Aorta (tissue), 5 donors: ENCODE measurements at regions not wholly inside any gene's neighbourhood (a gene's known extent, or its start where the extent isn't known, plus 50 kb on each side); places are given as distances from the start of the nearest gene placed in this dataset.

Experiments used
- ATAC-seq: fragments of 200-7000 bp; cut with Tn5 transposase; one replicate; pipeline ENCODE4 v1.9.1; 2022; ENCODE audit warnings: moderate library complexity; ENCODE audit not compliant: low FRiP score
- DNase-seq, 2 donors: peaks; one replicate each; pipeline ENCODE4 v3.0.0-alpha.2; 2020
- H3K27ac ChIP-seq, 2 donors: one replicate each; pipeline ENCODE4 v1.5.1; 2013; ENCODE audit warnings: low read length in 2 of 2, mild to moderate bottlenecking in 2 of 2, moderate library complexity in 2 of 2, control low read depth in 1 of 2, inconsistent platforms in 1 of 2, low read depth in 1 of 2
- H3K27me3 ChIP-seq, 2 donors: one replicate each; pipeline ENCODE4 v1.6.1; 2013; ENCODE audit warnings: control low read depth in 1 of 2, low read length in 1 of 2, mild to moderate bottlenecking in 1 of 2, moderate library complexity in 1 of 2; ENCODE audit not compliant: insufficient read depth in 2 of 2, control insufficient read depth in 1 of 2
- H3K36me3 ChIP-seq, 2 donors: one replicate each; pipeline ENCODE4 v1.6.1; 2013; ENCODE audit warnings: control low read depth in 1 of 2, low read length in 1 of 2, mild to moderate bottlenecking in 1 of 2; ENCODE audit not compliant: insufficient read depth in 2 of 2, control insufficient read depth in 1 of 2
- H3K4me1 ChIP-seq, 2 donors: one replicate each; pipeline ENCODE4 v1.6.1; 2013; ENCODE audit warnings: low read length in 2 of 2, control low read depth in 1 of 2, mild to moderate bottlenecking in 1 of 2, moderate library complexity in 1 of 2; ENCODE audit not compliant: insufficient read depth in 2 of 2, control insufficient read depth in 1 of 2
- H3K4me3 ChIP-seq, 2 donors: one replicate each; pipeline ENCODE4 v1.5.1; 2013; ENCODE audit warnings: low read length in 2 of 2, control low read depth in 1 of 2, mild to moderate bottlenecking in 1 of 2
- H3K9me3 ChIP-seq: one replicate; pipeline ENCODE4 v1.6.1; 2013; ENCODE audit warnings: mild to moderate bottlenecking, low read length; ENCODE audit not compliant: control insufficient read depth
- WGBS, 2 donors: extraction: QIAGEN DNeasy Blood & Tissue Kit; methylation state at CpG; one replicate each; pipeline ENCODE4 v1.1.7; 2013; 5-methylcytosine and 5-hydroxymethylcytosine counted together
- intact Hi-C, 2 donors: fragments of 100-400 bp; cut with DNase I; formaldehyde crosslinking; loops; one replicate each; pipeline versions ENCODE4 v1.14.2 to v1.15.0; 2022
- donor health status: healthy with polysubstance abuse.
- donor health status: Bipolar disorder and iron deficiency.
- donor health status: DM: no; HTN: no; CAD: no.
- donor health status: DM: no; HTN: no; CAD: no.
- donor health status: DM: yes; HTN: yes; CAD: no.

DNA sequence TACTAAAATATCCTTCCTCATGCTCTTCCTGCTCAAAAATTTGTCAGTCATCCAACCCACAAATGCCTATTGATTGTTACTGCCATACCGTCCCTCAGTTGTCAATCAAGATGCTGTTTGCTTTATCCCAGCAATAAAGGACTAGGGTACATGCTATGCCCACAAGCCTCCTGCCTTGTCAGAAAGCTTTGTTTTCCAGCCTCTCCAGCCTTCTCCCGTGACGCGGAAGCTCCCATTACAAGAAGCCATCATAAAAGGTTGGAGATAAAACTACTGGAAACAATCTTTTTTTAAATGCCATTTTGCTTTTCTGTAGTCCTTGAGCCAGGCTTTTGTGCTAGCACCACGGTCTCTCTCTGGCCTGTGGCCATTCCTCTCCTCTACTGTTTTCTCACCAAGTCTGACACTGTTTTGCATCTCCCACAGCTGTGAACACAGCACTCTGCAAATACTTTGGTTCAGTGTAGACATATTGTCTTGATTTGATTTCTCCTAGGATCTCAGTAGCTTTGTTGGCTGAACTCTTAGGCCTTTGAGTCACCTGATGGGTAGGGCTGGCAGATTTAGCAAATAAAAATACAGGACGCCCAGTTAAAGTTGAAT lies 495.7 kb upstream of the JARID2 start:
- WGBS, 2 donors, result 61 to 70% methylated on average over 6 of the region's 6 CpGs
- DNase-seq (no peak), ATAC-seq (no peak)
- intact Hi-C loops, result no loop called here
- Histone ChIP-seq H3K4me1 (no peaks in the 10 kb centered on the region), H3K36me3 (no peaks in the 10 kb centered on the region), H3K4me3 (no peak overlapping the region), H3K27ac (no peak overlapping the region), H3K9me3 (no peaks in the 10 kb centered on the region), H3K27me3 (peaks cover 0 to 1% of the 10 kb centered on the region in 2 donors)

DNA sequence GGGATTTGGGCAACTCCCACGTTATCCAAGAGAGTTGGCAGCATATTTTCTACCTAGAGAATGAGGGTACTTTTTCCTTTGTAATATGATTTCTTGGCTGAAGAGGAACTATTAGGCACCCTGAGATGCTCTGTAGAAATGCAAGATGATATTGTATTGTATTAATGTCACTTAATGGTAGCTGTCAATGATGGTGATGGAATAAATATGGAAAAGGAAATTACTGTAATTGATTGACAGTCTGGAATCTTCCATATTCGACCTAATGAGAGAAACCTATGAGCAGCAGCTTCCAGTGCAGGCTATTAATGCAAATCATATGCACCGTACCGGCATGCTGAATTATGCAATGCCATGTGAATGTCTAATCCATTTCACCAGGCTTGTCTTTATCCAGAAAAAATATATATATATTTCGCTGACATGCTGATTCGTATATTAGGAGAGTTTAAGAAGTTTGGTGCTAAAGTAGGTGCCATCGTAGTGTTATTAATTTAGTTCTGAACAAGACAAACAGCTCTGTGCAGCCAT lies 494.2 kb upstream of the JARID2 start:
- 65 to 67% methylated on average over 7 of the region's 7 CpGs for WGBS, 2 donors
- DNase-seq, result no peak
- Histone ChIP-seq H3K27ac (no peak overlapping the region), H3K9me3 (peaks cover 1% of the 10 kb centered on the region), H3K36me3 (no peaks in the 10 kb centered on the region), H3K4me3 (no peak overlapping the region), H3K27me3 (peaks cover 0 to 1% of the 10 kb centered on the region in 2 donors), H3K4me1 (no peaks in the 10 kb centered on the region)
- intact Hi-C loops, result no loop called here
- no peak for ATAC-seq

DNA sequence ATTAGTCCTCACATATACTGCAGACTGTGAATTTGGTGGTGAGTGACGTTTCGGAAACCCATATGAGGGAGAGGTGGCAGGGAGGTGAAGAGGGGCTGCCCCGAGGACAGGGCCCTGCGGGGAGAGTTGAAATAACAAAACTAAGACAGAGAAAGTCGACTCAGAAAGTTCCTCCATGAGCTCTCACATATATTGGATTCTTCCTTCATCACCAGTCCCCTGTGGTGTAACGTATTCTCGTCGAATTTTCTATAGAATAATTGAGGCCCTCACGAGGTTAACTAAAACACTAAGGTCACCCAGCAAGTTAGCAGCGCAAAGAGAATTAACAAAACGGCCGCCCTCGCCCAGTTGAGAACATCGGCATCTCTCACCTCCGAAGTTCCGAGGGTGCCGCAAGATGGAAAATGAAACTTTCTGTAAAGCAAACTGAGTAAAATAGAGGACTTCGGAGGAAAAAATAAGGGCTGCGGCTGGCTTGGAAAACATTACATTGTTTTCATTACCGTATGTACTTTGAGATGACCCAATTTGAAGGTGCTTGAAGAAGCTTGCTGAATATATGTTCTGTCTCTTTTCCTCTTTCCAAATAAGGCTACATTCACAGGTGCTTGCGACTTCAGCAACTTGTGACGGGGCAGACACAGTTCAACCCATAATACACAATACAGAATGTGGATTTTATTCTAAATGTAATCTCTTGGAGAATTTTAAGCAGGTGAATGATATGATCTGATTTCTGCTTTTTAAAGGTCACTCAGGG lies 490.9 kb upstream of the JARID2 start:
- ATAC-seq (no peak), DNase-seq (no peak)
- intact Hi-C loops, result no loop called here
- H3K27me3 ChIP-seq, result peaks cover 0 to 1% of the 10 kb centered on the region in 2 donors
- no peak overlapping the region for H3K27ac ChIP-seq
- H3K4me1 ChIP-seq, result no peaks in the 10 kb centered on the region
- H3K36me3 ChIP-seq, result no peaks in the 10 kb centered on the region
- H3K4me3 ChIP-seq, result no peak overlapping the region
- WGBS, 2 donors, result 67 to 81% methylated on average over 22 of the region's 22 CpGs
- peaks cover 1% of the 10 kb centered on the region for H3K9me3 ChIP-seq

DNA sequence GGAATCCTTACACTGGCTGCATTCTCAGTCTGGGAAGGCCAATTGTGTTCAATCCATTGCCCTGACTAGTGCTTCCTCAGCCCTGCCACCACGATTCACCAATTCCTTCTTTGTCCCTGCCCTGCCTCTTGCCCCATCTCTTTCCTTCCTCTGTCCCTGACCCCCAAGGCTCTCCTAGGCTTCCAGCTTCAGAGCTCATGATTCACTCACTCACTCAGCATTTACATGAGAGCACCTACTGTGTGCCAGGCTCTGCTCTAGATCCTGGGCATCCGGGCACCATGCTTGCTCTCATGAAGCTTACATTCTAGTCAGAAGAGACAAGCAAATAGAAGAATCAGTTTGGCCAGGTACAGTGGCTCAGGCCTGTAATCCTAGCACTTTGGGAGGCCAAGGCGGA lies 489.5 kb upstream of the JARID2 start:
- H3K27me3 ChIP-seq, result peaks cover 0 to 1% of the 10 kb centered on the region in 2 donors
- 90 to 95% methylated on average over 3 of the region's 3 CpGs for whole genome bisulfite sequencing, 2 donors

DNA sequence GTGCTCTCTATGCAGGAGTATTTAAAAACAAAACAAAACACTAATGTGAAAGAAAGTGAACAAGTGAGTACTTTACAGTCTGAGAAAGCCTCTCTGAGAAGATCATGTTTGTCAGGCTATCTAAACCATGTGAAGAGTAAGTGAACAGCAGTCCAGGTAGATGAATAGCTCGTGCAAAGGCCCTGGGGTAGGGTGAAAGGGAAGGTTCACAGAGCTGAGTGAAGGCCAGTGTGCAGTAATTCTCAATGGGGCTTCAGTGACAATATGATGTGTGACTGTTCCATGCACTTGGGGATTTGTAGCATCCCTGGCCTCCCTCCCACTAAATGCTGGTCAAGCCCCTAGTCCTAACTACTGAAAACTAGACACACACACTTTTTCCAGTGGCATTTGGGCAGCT lies 488.9 kb upstream of the JARID2 start:
- H3K27me3 ChIP-seq, result peaks cover 0 to 1% of the 10 kb centered on the region in 2 donors
- DNase-seq (no peak), ATAC-seq (no peak)
- 93 to 94% methylated on average over 1 of the region's 1 CpG for WGBS, 2 donors
- no peak overlapping the region for H3K27ac ChIP-seq
- intact Hi-C loops, result no loop called here
- peaks cover 1% of the 10 kb centered on the region for H3K9me3 ChIP-seq
- no peaks in the 10 kb centered on the region for H3K4me1 ChIP-seq
- no peak overlapping the region for H3K4me3 ChIP-seq
- no peaks in the 10 kb centered on the region for H3K36me3 ChIP-seq

More for the DNA sequence above, 489.5 kb upstream of the JARID2 start:
- no peak overlapping the region for H3K4me3 ChIP-seq
- no peak for DNase-seq
- no peak for ATAC-seq
- peaks cover 1% of the 10 kb centered on the region for H3K9me3 ChIP-seq
- no peaks in the 10 kb centered on the region for H3K36me3 ChIP-seq
- H3K27ac ChIP-seq, result no peak overlapping the region
- H3K4me1 ChIP-seq, result no peaks in the 10 kb centered on the region
- intact Hi-C loops, result no loop called here

DNA sequence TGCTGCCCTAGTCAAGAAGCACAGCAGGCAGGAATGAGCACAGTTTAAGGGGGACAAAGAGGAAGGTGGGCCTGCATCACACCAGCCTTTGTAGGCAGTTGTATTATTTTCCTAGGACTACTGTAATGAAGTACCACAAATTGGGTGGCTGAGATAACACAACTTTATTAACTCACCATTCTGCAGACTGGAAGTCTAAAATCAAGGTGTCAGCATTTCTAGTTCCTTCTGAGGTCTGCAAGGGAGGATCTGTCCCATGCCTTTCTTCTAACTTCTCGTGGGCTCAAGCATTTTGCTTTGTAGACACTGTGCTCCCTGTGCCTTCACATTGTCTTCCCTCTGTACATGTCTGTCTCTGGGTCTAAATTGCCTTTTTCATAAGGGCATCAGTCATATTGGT lies 488.5 kb upstream of the JARID2 start:
- no peaks in the 10 kb centered on the region for H3K4me1 ChIP-seq
- H3K9me3 ChIP-seq, result peaks cover 1% of the 10 kb centered on the region
- no peak overlapping the region for H3K4me3 ChIP-seq
- H3K36me3 ChIP-seq, result no peaks in the 10 kb centered on the region
- peaks cover 0 to 1% of the 10 kb centered on the region in 2 donors for H3K27me3 ChIP-seq
- 87 to 96% methylated on average over 1 of the region's 1 CpG for WGBS, 2 donors
- no peak overlapping the region for H3K27ac ChIP-seq
- intact Hi-C loops, result no loop called here
- ATAC-seq (no peak), DNase-seq (no peak)

DNA sequence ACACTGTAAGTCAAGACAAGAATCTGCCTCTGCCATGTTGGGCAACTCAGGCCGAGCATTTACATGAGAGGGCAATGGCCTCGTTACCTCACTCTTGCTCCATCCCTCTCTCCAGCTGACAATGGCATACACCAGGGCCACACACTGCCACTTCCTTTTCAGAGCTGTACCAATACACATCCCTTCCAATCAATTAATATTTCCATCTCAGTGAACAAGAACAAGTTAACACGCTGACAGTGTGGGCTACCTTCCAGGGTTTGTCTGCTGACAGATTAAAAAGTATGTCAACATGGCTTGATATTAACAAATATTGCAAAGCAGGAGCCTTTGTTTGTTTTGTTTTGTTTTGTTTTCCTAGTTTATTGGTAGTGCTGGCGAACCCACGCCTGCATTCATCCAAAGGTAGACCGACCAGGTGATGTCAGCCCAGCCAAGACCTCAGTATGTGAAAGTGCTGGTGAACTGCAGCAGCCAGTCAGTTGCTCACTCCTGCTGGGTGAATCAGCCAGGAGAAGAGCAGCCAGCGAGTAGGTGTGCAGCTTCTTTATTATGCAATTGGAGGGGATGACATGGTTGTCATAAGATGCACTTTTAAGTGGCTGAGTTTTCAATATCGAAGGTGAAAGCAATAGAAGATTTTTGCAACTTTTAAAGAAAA lies 487.3 kb upstream of the JARID2 start:
- intact Hi-C loops, result no loop called here
- DNase-seq (no peak), ATAC-seq (no peak)
- Histone ChIP-seq H3K4me1 (no peaks in the 10 kb centered on the region), H3K27ac (no peak overlapping the region), H3K4me3 (no peak overlapping the region), H3K36me3 (no peaks in the 10 kb centered on the region), H3K9me3 (peaks cover 1% of the 10 kb centered on the region), H3K27me3 (peaks cover 0 to 1% of the 10 kb centered on the region in 2 donors)
- WGBS, 2 donors, result 86 to 88% methylated on average over 8 of the region's 8 CpGs

DNA sequence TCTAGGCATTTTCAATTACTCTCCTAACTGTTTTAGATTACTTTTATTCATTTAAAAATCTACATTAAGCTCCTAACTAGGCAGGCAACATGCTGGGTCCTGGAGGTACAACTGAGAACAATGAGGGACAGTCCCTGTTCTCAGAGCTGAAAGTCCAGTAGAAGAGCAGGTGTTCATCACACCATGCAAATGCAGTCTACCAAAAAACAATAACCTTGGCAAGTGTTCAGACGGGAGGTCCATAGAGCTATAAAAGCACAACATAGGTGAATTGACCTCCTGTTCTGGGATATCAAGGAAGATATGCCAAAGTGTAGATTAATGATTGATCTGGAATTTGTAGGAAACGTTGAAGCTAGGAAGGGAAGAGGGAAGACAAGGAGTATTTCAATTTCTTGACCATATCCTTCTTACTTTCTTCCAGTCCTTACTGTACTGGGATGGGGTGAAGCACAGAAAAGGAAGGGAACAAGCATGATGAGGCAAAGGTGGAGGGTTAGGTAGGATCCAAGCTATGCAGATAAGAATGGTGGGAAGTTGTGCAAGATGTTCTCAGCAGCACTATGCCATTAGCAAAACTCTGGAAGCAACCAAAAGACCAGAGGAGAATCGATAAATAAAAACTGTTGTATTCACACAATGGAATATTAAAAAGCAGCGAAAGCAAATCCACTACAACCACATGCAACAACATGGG lies 485.7 kb upstream of the JARID2 start:
- no peak overlapping the region for H3K4me3 ChIP-seq
- ATAC-seq, result no peak

More for the DNA sequence above, 485.7 kb upstream of the JARID2 start:
- DNase-seq, result no peak
- 86 to 89% methylated on average over 4 of the region's 4 CpGs for WGBS, 2 donors
- Histone ChIP-seq H3K9me3 (peaks cover 1% of the 10 kb centered on the region), H3K36me3 (no peaks in the 10 kb centered on the region), H3K27ac (no peak overlapping the region), H3K4me1 (no peaks in the 10 kb centered on the region), H3K27me3 (no peaks in the 10 kb centered on the region)
- intact Hi-C loops, result no loop called here
